Globus pallidus (tissue), 1 donor: ENCODE measurements at regions not wholly inside any gene's neighbourhood (a gene's known extent, or its start where the extent isn't known, plus 50 kb on each side); places are given as distances from the start of the nearest gene placed in this dataset.
A peak's percentile ranks its signal among the peaks of the same experiment; 100 is the strongest.
"Not testable (repeated sequence)": the region's sequence is repeated elsewhere in the genome, so short reads cannot be mapped to it uniquely, and the experiment has no call there.

ENCODE experiments used
- DNase-seq: peaks from one replicate; pipeline ENCODE4 v3.0.0-alpha.2; 2015; ENCODE audit warnings: low spot score

GRCh38 chr1:219863816-219864215, 64.5 kb downstream of the SLC30A10 start:
- not testable (repeated sequence) for DNase-seq

- no peak for DNase-seq
Observed at GRCh38 chr1:219862366-219862765, 66.0 kb downstream of the SLC30A10 start.

- DNase-seq, result no peak
Observed at GRCh38 chr1:219858980-219859379, 69.4 kb downstream of the SLC30A10 start.

- DNase-seq, result no peak
Observed at GRCh38 chr1:219847215-219847855, 81.0 kb downstream of the SLC30A10 start.

- not testable (repeated sequence) for DNase-seq
Observed at GRCh38 chr1:219839595-219839994, 88.8 kb downstream of the SLC30A10 start.

GRCh38 chr1:219837994-219838294, 90.4 kb downstream of the SLC30A10 start:
- DNase-seq, result no peak

- peak; percentile 46 for DNase-seq
Observed at GRCh38 chr1:219837274-219837993, 90.9 kb downstream of the SLC30A10 start.

GRCh38 chr1:219834314-219834917, 93.9 kb downstream of the SLC30A10 start:
- DNase-seq, result no peak

GRCh38 chr1:219833214-219833815, 95.0 kb downstream of the SLC30A10 start:
- DNase-seq, result no peak

- DNase-seq, result no peak
Observed at GRCh38 chr1:219826290-219826689, 102.1 kb downstream of the SLC30A10 start.

GRCh38 chr1:219825355-219825754, 103.0 kb downstream of the SLC30A10 start:
- no peak for DNase-seq

- DNase-seq, result no peak
Observed at GRCh38 chr1:219824338-219824737, 104.0 kb downstream of the SLC30A10 start.

- DNase-seq, result no peak
Observed at GRCh38 chr1:219820551-219820950, 107.8 kb downstream of the SLC30A10 start.

GRCh38 chr1:219817914-219818313, 110.4 kb downstream of the SLC30A10 start:
- no peak for DNase-seq

- DNase-seq, result peak; percentile 16
Observed at GRCh38 chr1:219813294-219813693, 115.1 kb downstream of the SLC30A10 start.

- DNase-seq, result peak; percentile 82
Observed at GRCh38 chr1:219812491-219813203, 115.7 kb downstream of the SLC30A10 start.

GRCh38 chr1:219812086-219812485, 116.3 kb downstream of the SLC30A10 start:
- no peak for DNase-seq

GRCh38 chr1:219810451-219810850, 117.9 kb downstream of the SLC30A10 start:
- DNase-seq, result no peak

- DNase-seq, result no peak
Observed at GRCh38 chr1:219808790-219809189, 119.6 kb downstream of the SLC30A10 start.

- DNase-seq, result no peak
Observed at GRCh38 chr1:219806642-219807041, 121.7 kb downstream of the SLC30A10 start.

GRCh38 chr1:219806020-219806419, 122.3 kb downstream of the SLC30A10 start:
- no peak for DNase-seq

- no peak for DNase-seq
Observed at GRCh38 chr1:219805191-219805590, 123.2 kb downstream of the SLC30A10 start.
